Lower leg skin (tissue), 4 donors: ENCODE measurements at regions not wholly inside any gene's neighbourhood (a gene's known extent, or its start where the extent isn't known, plus 50 kb on each side); places are given as distances from the start of the nearest gene placed in this dataset.

Experiments used
- DNase-seq, 2 donors: peaks; one replicate each; pipeline ENCODE4 v3.0.0-alpha.2; 2019; ENCODE audit warnings: low spot score in 2 of 2
- H3K4me3 ChIP-seq: fragments of 200-600 bp; sonication (generic); 2 replicates; pipeline ENCODE4 v1.5.1; 2017; ENCODE audit warnings: mild to moderate bottlenecking, low read depth; ENCODE audit not compliant: poor library complexity, severe bottlenecking
- CTCF ChIP-seq, 3 donors: fragments of 450-650 bp; IDR thresholded peaks; one replicate each; pipeline ENCODE4 v1.5.1; 2016; ENCODE audit warnings: antibody characterized with exemption in 3 of 3, mild to moderate bottlenecking in 3 of 3, moderate library complexity in 2 of 3
- POLR2A ChIP-seq, 2 donors: fragments of 450-650 bp; IDR thresholded peaks; one replicate each; pipeline ENCODE4 v1.6.1; 2016 to 2017; ENCODE audit warnings: antibody characterized with exemption in 2 of 2, mild to moderate bottlenecking in 1 of 2, moderate library complexity in 1 of 2
- WGBS, 2 donors: methylation state at CpG; one replicate each; pipeline ENCODE4 v1.1.5; 2018; 5-methylcytosine and 5-hydroxymethylcytosine counted together
- intact Hi-C: fragments of 100-400 bp; cut with DNase I; formaldehyde crosslinking; loops from one replicate; pipeline ENCODE4 v1.15.0; 2023; ENCODE audit warnings: low total_unique reads

- intact Hi-C loops = no loop called here
- H3K4me3 ChIP-seq = no peak overlapping the region
- no peak for DNase-seq
- no peak for TF ChIP-seq CTCF (IDR thresholded peaks at IDR 0.05)
- no peak for TF ChIP-seq POLR2A (IDR thresholded peaks at IDR 0.05)
- WGBS, 2 donors = 82 to 98% methylated on average over 3 of the region's 3 CpGs
Measured at GRCh38 chr3:54062546-54062945, 59.8 kb upstream of the CACNA2D3 start.

- TF ChIP-seq CTCF (IDR thresholded peaks at IDR 0.05) (no peak), POLR2A (IDR thresholded peaks at IDR 0.05) (no peak)
- 84 to 91% methylated on average over 2 of the region's 2 CpGs for WGBS, 2 donors
- intact Hi-C loops = no loop called here
- no peak overlapping the region for H3K4me3 ChIP-seq
- DNase-seq = no peak
Measured at GRCh38 chr3:54056521-54056920, 65.8 kb upstream of the CACNA2D3 start.

- no peak for TF ChIP-seq CTCF (IDR thresholded peaks at IDR 0.05)
- TF ChIP-seq POLR2A (IDR thresholded peaks at IDR 0.05) = no peak
- WGBS, 2 donors = 87 to 89% methylated on average over 4 of the region's 4 CpGs
Measured at GRCh38 chr3:54053882-54054281, 68.5 kb upstream of the CACNA2D3 start.

GRCh38 chr3:54053211-54053610 lies 69.1 kb upstream of the CACNA2D3 start:
- DNase-seq = no peak

More at GRCh38 chr3:54053882-54054281, 68.5 kb upstream of the CACNA2D3 start:
- intact Hi-C loops = no loop called here
- no peak for DNase-seq
- no peak overlapping the region for H3K4me3 ChIP-seq

GRCh38 chr3:54047568-54047967 lies 74.8 kb upstream of the CACNA2D3 start:
- TF ChIP-seq CTCF (IDR thresholded peaks at IDR 0.05) (no peak), POLR2A (IDR thresholded peaks at IDR 0.05) (no peak)
- intact Hi-C loops = no loop called here
- no peak for DNase-seq
- 75 to 77% methylated on average over 5 of the region's 5 CpGs for WGBS, 2 donors
- no peak overlapping the region for H3K4me3 ChIP-seq

More at GRCh38 chr3:54053211-54053610, 69.1 kb upstream of the CACNA2D3 start:
- H3K4me3 ChIP-seq = no peak overlapping the region
- intact Hi-C loops = no loop called here
- TF ChIP-seq CTCF (IDR thresholded peaks at IDR 0.05) (no peak), POLR2A (IDR thresholded peaks at IDR 0.05) (no peak)
- WGBS, 2 donors = 58 to 67% methylated on average over 5 of the region's 5 CpGs

GRCh38 chr3:54046641-54047214 lies 75.6 kb upstream of the CACNA2D3 start:
- H3K4me3 ChIP-seq = no peak overlapping the region
- intact Hi-C loops = no loop called here
- TF ChIP-seq CTCF (IDR thresholded peaks at IDR 0.05) (no peak), POLR2A (IDR thresholded peaks at IDR 0.05) (no peak)
- no peak for DNase-seq
